Keratinocyte (primary cell): ENCODE measurements at regions not wholly inside any gene's neighbourhood (a gene's known extent, or its start where the extent isn't known, plus 50 kb on each side); places are given as distances from the start of the nearest gene placed in this dataset.

Source experiments
- DNase-seq: peaks from one replicate; pipeline ENCODE4 v3.0.0-alpha.2; 2011; ENCODE audit warnings: low read depth, missing footprints, low spot score
- FAIRE-seq: peaks from 2 replicates; lab custom pipeline; 2011; peaks lifted over from hg19 to GRCh38; lab: Jason Lieb, UNC
- H2AFZ ChIP-seq: 2 replicates; pipeline ENCODE4 v1.6.0; 2012; ENCODE audit warnings: low read length, control low read depth, inconsistent platforms; ENCODE audit not compliant: control insufficient read depth
- H3K27ac ChIP-seq: 2 replicates; pipeline ENCODE4 v1.5.1; 2011; ENCODE audit warnings: low read length; ENCODE audit not compliant: control insufficient read depth, insufficient read depth
- H3K27me3 ChIP-seq: 3 replicates; pipeline ENCODE4 v1.6.0; 2011; ENCODE audit warnings: low read length; ENCODE audit not compliant: control insufficient read depth, insufficient read depth; ENCODE audit errors: extremely low read depth
- H3K36me3 ChIP-seq, 2 experiments: 2 replicates in 1 of 2; 3 replicates in 1 of 2; pipeline ENCODE4 v1.5.1; 2011; ENCODE audit warnings: low read length in 2 of 2, mild to moderate bottlenecking in 1 of 2; ENCODE audit not compliant: control insufficient read depth in 2 of 2, insufficient read depth in 2 of 2; ENCODE audit errors: extremely low read depth in 1 of 2
- H3K4me1 ChIP-seq: 3 replicates; pipeline ENCODE4 v1.5.1; 2011; ENCODE audit warnings: low read length; ENCODE audit not compliant: control insufficient read depth, insufficient read depth; ENCODE audit errors: extremely low read depth
- H3K4me2 ChIP-seq: 3 replicates; pipeline ENCODE4 v1.6.0; 2011; ENCODE audit warnings: low read depth, low read length; ENCODE audit not compliant: control insufficient read depth, insufficient read depth; ENCODE audit errors: extremely low read depth
- H3K4me3 ChIP-seq, 3 experiments: fragments of 200-600 bp in 1 of 3; sonication (generic) in 1 of 3; 2 replicates in 2 of 3; 3 replicates in 1 of 3; pipeline ENCODE4 v1.5.1; 2011 to 2016; ENCODE audit warnings: low read length in 3 of 3, mild to moderate bottlenecking in 3 of 3, control low read depth in 2 of 3, inconsistent platforms in 1 of 3, low read depth in 1 of 3, mixed read lengths in 1 of 3, mixed run types in 1 of 3, moderate library complexity in 1 of 3; ENCODE audit not compliant: control insufficient read depth in 2 of 3, insufficient read depth in 2 of 3; ENCODE audit errors: extremely low read depth in 1 of 3
- H3K79me2 ChIP-seq: 2 replicates; pipeline ENCODE4 v1.6.0; 2012; ENCODE audit warnings: low read length; ENCODE audit not compliant: control insufficient read depth, insufficient read depth
- H3K9ac ChIP-seq: 3 replicates; pipeline ENCODE4 v1.6.0; 2011; ENCODE audit warnings: low read length; ENCODE audit not compliant: control insufficient read depth, insufficient read depth; ENCODE audit errors: extremely low read depth
- H3K9me1 ChIP-seq: 3 replicates; pipeline ENCODE4 v1.6.0; 2011; ENCODE audit warnings: low read length; ENCODE audit not compliant: control insufficient read depth, insufficient read depth; ENCODE audit errors: extremely low read depth
- H3K9me3 ChIP-seq: 2 replicates; pipeline ENCODE4 v1.5.1; 2012; ENCODE audit warnings: low read depth, low read length; ENCODE audit not compliant: control insufficient read depth
- H4K20me1 ChIP-seq: 3 replicates; pipeline ENCODE4 v1.6.0; 2011; ENCODE audit warnings: low read length; ENCODE audit not compliant: control insufficient read depth, insufficient read depth; ENCODE audit errors: extremely low read depth
- EZH2 ChIP-seq: IDR thresholded peaks from one replicate; pipeline ENCODE4 v1.6.1; 2012; ENCODE audit warnings: inconsistent platforms, mild to moderate bottlenecking, low read length, moderate library complexity
- dilution Hi-C: fragments of 300-500 bp; cut with MboI; formaldehyde crosslinking; loops from one replicate; pipeline ENCODE4 v1.7.0; 2020; ENCODE audit warnings: low sequenced_read_pairs; ENCODE audit not compliant: extremely low pct_ligation_motif_present
- TF ChIP-seq, protein P1 (sequence below), 3 experiments: IDR thresholded peaks in 1 of 3; conservative IDR thresholded peaks in 1 of 3; optimal IDR thresholded peaks in 1 of 3; 2 replicates in 2 of 3; 3 replicates in 1 of 3; pipeline versions ENCODE3 to v1.5.1; 2011; ENCODE audit warnings: low read length in 3 of 3, mild to moderate bottlenecking in 3 of 3, moderate library complexity in 2 of 3, control low read depth in 1 of 3, inconsistent platforms in 1 of 3; ENCODE audit not compliant: insufficient read depth in 2 of 3; ENCODE audit errors: extremely low read depth in 1 of 3

DNA sequence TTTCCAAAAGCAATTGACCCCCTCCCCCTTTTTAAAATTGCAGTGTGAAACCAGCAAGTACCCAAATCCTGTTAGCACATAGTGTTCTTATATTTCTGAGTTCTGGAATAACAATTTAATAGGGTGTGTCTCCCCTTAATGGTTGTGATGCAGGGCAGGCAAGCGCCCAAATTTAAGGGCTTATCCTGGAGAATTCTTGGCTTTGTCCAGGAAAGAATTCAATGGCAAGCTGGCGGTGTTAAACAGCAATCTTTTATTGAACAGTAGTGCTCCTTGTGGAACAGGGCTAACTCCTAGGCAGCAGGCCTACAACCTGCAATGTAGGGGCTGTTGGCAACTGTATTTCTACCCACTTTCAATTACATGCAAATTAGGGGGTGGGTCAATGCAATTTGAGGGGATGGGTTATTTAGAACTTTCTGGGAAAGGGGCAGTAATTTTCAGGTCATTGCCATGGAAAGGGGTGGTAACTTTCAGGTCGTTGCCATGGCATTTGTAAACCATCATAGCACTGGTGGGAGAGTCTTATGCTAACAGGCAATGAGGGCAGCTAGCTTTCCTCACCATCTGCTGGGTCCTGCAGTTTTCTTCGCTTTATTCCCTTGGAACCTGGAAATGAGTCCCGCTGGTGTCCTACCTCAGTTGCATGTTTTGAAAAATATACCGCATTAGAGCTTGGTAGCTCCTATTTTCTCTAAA lies 149.0 kb upstream of the KCTD1 start:
- no peaks in the 10 kb centered on the region for H3K79me2 ChIP-seq
- H3K36me3 ChIP-seq: no peaks in the 10 kb centered on the region
- H3K4me2 ChIP-seq: no peak overlapping the region
- DNase-seq (no peak), FAIRE-seq (no peak)
- H2AFZ ChIP-seq: no peak overlapping the region
- H3K9me3 ChIP-seq: no peaks in the 10 kb centered on the region
- TF ChIP-seq, protein P1, sequence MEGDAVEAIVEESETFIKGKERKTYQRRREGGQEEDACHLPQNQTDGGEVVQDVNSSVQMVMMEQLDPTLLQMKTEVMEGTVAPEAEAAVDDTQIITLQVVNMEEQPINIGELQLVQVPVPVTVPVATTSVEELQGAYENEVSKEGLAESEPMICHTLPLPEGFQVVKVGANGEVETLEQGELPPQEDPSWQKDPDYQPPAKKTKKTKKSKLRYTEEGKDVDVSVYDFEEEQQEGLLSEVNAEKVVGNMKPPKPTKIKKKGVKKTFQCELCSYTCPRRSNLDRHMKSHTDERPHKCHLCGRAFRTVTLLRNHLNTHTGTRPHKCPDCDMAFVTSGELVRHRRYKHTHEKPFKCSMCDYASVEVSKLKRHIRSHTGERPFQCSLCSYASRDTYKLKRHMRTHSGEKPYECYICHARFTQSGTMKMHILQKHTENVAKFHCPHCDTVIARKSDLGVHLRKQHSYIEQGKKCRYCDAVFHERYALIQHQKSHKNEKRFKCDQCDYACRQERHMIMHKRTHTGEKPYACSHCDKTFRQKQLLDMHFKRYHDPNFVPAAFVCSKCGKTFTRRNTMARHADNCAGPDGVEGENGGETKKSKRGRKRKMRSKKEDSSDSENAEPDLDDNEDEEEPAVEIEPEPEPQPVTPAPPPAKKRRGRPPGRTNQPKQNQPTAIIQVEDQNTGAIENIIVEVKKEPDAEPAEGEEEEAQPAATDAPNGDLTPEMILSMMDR (optimal IDR thresholded peaks at IDR 0.05 in 1 of 3, IDR thresholded peaks at IDR 0.05 in 1 of 3, conservative IDR thresholded peaks at IDR 0.05 in 1 of 3; ENCODE audit: extremely low read depth in 1 of 3, insufficient read depth in 2 of 3, low read length in 3 of 3): no peak
- H3K4me1 ChIP-seq: no peaks in the 10 kb centered on the region
- H3K27me3 ChIP-seq: no peaks in the 10 kb centered on the region
- H3K9me1 ChIP-seq: no peaks in the 10 kb centered on the region
- H4K20me1 ChIP-seq: no peaks in the 10 kb centered on the region
- no peak overlapping the region for H3K9ac ChIP-seq
- dilution Hi-C loops: no loop called here
- no peak overlapping the region for H3K4me3 ChIP-seq
- no peak overlapping the region for H3K27ac ChIP-seq

DNA sequence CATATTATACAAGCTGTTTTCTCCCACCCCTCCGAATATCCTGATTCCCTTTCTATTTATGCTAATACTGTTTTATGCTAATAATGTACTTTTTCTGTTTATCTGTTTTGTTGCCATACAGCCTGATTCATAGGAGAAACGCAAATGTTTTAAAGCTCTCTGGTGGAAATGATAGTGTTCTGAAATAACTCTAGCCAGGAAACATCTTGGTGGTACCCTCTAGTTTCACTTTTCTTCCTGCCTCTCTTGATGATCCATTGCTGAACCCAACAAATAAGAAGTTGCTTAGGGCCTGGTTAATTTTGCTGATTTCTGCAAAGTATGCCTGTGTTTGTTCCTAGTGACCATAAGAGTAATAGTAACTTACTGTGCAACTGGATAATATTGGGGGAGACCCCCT lies 148.4 kb upstream of the KCTD1 start:
- Histone ChIP-seq H3K9me3 (no peaks in the 10 kb centered on the region), H4K20me1 (no peaks in the 10 kb centered on the region), H2AFZ (no peak overlapping the region), H3K36me3 (no peaks in the 10 kb centered on the region), H3K9ac (no peak overlapping the region), H3K4me2 (no peak overlapping the region), H3K27ac (no peak overlapping the region), H3K4me1 (no peaks in the 10 kb centered on the region), H3K27me3 (no peaks in the 10 kb centered on the region), H3K79me2 (no peaks in the 10 kb centered on the region), H3K4me3 (no peak overlapping the region), H3K9me1 (no peaks in the 10 kb centered on the region)
- FAIRE-seq (no peak), DNase-seq (no peak)
- no peak for TF ChIP-seq EZH2
- TF ChIP-seq, protein P1 (optimal IDR thresholded peaks at IDR 0.05 in 1 of 3, IDR thresholded peaks at IDR 0.05 in 1 of 3, conservative IDR thresholded peaks at IDR 0.05 in 1 of 3; ENCODE audit: extremely low read depth in 1 of 3, insufficient read depth in 2 of 3, low read length in 3 of 3): no peak
- dilution Hi-C loops: no loop called here
